Right lung (tissue), 2 donors: ENCODE measurements at regions not wholly inside any gene's neighbourhood (a gene's known extent, or its start where the extent isn't known, plus 50 kb on each side); places are given as distances from the start of the nearest gene placed in this dataset.
"Not testable (repeated sequence)": the region's sequence is repeated elsewhere in the genome, so short reads cannot be mapped to it uniquely, and the experiment has no call there.

Experiments used
- DNase-seq, 2 donors: peaks; one replicate each; pipeline ENCODE4 v3.0.0-alpha.2; 2013

GRCh38 chrX:114450911-114451310 lies 133.0 kb upstream of the HTR2C start:
- DNase-seq, result no peak

GRCh38 chrX:114451397-114451796 lies 132.5 kb upstream of the HTR2C start:
- DNase-seq, result no peak

- no peak for DNase-seq
Observed at GRCh38 chrX:114462266-114462665, 121.6 kb upstream of the HTR2C start.

GRCh38 chrX:114465689-114466088 lies 118.2 kb upstream of the HTR2C start:
- no peak for DNase-seq

- not testable (repeated sequence) for DNase-seq
Observed at GRCh38 chrX:114472008-114472407, 111.9 kb upstream of the HTR2C start.

GRCh38 chrX:114472788-114473187 lies 111.1 kb upstream of the HTR2C start:
- DNase-seq, result no peak

- DNase-seq, result no peak
Observed at GRCh38 chrX:114500622-114501021, 83.3 kb upstream of the HTR2C start.

- DNase-seq, result peak; percentile 4 to 9
Observed at GRCh38 chrX:114508756-114509155, 75.1 kb upstream of the HTR2C start.

- no peak for DNase-seq
Observed at GRCh38 chrX:114519524-114519923, 64.4 kb upstream of the HTR2C start.

- DNase-seq, result not testable (repeated sequence)
Observed at GRCh38 chrX:114520701-114521100, 63.2 kb upstream of the HTR2C start.

GRCh38 chrX:114532111-114532805 lies 51.6 kb upstream of the HTR2C start:
- peak; percentile 8 to 16 for DNase-seq
